ENCODE measurements at regions not wholly inside any gene's neighbourhood (a gene's known extent, or its start where the extent isn't known, plus 50 kb on each side); places are given as distances from the start of the nearest gene placed in this dataset.

- no peak overlapping the region for H3K4me3 ChIP-seq (ENCODE audit: control insufficient read depth, low read depth, low read length)
- DNase-seq (ENCODE audit: low read depth): no peak
- TF ChIP-seq, protein P1, sequence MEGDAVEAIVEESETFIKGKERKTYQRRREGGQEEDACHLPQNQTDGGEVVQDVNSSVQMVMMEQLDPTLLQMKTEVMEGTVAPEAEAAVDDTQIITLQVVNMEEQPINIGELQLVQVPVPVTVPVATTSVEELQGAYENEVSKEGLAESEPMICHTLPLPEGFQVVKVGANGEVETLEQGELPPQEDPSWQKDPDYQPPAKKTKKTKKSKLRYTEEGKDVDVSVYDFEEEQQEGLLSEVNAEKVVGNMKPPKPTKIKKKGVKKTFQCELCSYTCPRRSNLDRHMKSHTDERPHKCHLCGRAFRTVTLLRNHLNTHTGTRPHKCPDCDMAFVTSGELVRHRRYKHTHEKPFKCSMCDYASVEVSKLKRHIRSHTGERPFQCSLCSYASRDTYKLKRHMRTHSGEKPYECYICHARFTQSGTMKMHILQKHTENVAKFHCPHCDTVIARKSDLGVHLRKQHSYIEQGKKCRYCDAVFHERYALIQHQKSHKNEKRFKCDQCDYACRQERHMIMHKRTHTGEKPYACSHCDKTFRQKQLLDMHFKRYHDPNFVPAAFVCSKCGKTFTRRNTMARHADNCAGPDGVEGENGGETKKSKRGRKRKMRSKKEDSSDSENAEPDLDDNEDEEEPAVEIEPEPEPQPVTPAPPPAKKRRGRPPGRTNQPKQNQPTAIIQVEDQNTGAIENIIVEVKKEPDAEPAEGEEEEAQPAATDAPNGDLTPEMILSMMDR (conservative IDR thresholded peaks at IDR 0.05; ENCODE audit: control insufficient read depth, insufficient read depth, low read depth, low read length): no peak
These were observed 356.6 kb downstream of the CASP12 start for GRCh38 chr11:104541701-104542100.

DNA sequence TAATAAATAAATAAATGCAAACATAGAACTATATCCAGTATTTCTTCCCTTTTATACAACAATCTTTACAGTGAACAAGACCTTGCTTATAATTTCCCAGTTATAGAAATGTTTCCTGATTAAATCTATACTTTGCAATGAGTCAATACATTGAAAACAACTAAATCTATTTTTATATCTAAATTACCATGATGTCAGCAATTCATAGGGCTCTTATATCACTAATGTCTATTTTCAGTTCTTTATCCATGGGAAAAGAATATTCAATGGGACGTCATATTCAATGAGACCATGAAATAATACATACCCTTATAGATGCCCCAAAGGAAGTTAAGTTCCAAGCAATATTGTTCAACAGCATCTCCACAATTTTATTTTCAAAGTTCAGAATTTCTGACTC lies 359.9 kb downstream of the CASP12 start:
- no peak for DNase-seq (ENCODE audit: low read depth)
- TF ChIP-seq, protein P1 (conservative IDR thresholded peaks at IDR 0.05; ENCODE audit: control insufficient read depth, insufficient read depth, low read depth, low read length): no peak
- no peak overlapping the region for H3K4me3 ChIP-seq (ENCODE audit: control insufficient read depth, low read depth, low read length)

GRCh38 chr11:104534278-104534677 lies 364.0 kb downstream of the CASP12 start:
- no peak overlapping the region for H3K4me3 ChIP-seq (ENCODE audit: control insufficient read depth, low read depth, low read length)
- TF ChIP-seq, protein P1 (conservative IDR thresholded peaks at IDR 0.05; ENCODE audit: control insufficient read depth, insufficient read depth, low read depth, low read length): no peak
- peak; percentile 74 for DNase-seq (ENCODE audit: low read depth)

DNA sequence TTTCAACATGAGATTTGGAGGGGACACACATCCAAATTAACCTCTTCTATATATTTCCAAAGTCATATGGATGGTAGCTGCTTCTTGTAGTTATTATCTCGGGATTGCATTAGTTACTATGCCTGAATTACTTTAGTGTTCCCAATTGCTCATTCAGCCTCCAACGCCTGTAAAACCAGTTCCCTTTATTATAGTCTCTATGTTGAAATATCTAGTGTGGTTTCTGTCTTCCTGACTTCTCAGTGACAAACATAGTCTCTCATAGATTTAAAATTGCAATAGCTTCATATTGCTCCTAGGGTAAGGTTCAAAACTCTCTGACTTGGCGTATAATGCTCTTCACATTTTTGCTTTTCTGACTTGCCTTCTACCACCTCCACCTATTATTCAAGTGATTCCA lies 366.4 kb downstream of the CASP12 start:
- no peak for DNase-seq (ENCODE audit: low read depth)
- no peak overlapping the region for H3K4me3 ChIP-seq (ENCODE audit: control insufficient read depth, low read depth, low read length)
- TF ChIP-seq, protein P1 (conservative IDR thresholded peaks at IDR 0.05; ENCODE audit: control insufficient read depth, insufficient read depth, low read depth, low read length): no peak

DNA sequence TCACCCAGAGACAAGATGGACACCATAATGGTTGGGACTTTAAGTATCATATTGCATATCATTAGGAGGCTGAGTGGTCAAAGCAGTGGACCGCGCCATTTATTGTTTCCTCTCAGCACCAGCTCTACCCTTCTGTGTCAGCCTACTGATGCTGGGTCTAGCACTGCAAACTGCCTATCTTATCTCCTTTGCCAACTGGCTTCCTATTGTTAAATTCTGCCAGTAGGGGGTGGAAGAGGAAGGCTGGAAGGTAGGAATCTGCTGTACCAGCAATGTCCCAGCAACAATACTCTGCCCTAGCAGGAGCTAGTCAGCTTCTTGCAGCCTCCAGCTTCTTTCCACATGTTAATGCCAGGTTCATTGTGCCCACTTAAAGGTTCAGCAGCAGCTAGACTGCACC lies 367.1 kb upstream of the PDGFD start:
- peak; percentile 14 for DNase-seq (ENCODE audit: low read depth)
- H3K4me3 ChIP-seq (ENCODE audit: control insufficient read depth, low read depth, low read length): no peak overlapping the region
- TF ChIP-seq, protein P1 (conservative IDR thresholded peaks at IDR 0.05; ENCODE audit: control insufficient read depth, insufficient read depth, low read depth, low read length): peak; percentile 41

- TF ChIP-seq, protein P1 (conservative IDR thresholded peaks at IDR 0.05; ENCODE audit: control insufficient read depth, insufficient read depth, low read depth, low read length): no peak
- no peak overlapping the region for H3K4me3 ChIP-seq (ENCODE audit: control insufficient read depth, low read depth, low read length)
- DNase-seq (ENCODE audit: low read depth): peak; percentile 33
These were observed 366.0 kb upstream of the PDGFD start for GRCh38 chr11:104529906-104530305.

GRCh38 chr11:104529213-104529612 lies 365.3 kb upstream of the PDGFD start:
- peak; percentile 40 for DNase-seq (ENCODE audit: low read depth)
- H3K4me3 ChIP-seq (ENCODE audit: control insufficient read depth, low read depth, low read length): no peak overlapping the region
- TF ChIP-seq, protein P1 (conservative IDR thresholded peaks at IDR 0.05; ENCODE audit: control insufficient read depth, insufficient read depth, low read depth, low read length): no peak

All from fibroblast of mammary gland (primary cell).